Mammary epithelial cell (primary cell): ENCODE measurements at regions not wholly inside any gene's neighbourhood (a gene's known extent, or its start where the extent isn't known, plus 50 kb on each side); places are given as distances from the start of the nearest gene placed in this dataset.

Source experiments
- CTCF ChIP-seq, 2 donors: IDR thresholded peaks in 1 of 2; conservative IDR thresholded peaks in 1 of 2; 2 replicates each; pipeline ENCODE4 v1.5.1; 2011 to 2012; ENCODE audit warnings: inconsistent platforms in 2 of 2, low read length in 2 of 2, mild to moderate bottlenecking in 2 of 2, control low read depth in 1 of 2, low read depth in 1 of 2; ENCODE audit not compliant: insufficient read depth in 1 of 2; ENCODE audit errors: extremely low read depth in 1 of 2
- EZH2 ChIP-seq: IDR thresholded peaks from 2 replicates; pipeline ENCODE4 v1.6.1; 2012; ENCODE audit warnings: low read length, inconsistent platforms, borderline replicate concordance

- TF ChIP-seq EZH2 (no peak), CTCF (conservative IDR thresholded peaks at IDR 0.05 in 1 of 2, IDR thresholded peaks at IDR 0.05 in 1 of 2; ENCODE audit: extremely low read depth in 1 of 2, insufficient read depth in 1 of 2, low read depth in 1 of 2, low read length in 2 of 2) (no peak)
Observed at GRCh38 chr6:79821859-79822258, 125.5 kb downstream of the ELOVL4 start.
